Retinal pigment epithelial cell (primary cell): ENCODE measurements at regions not wholly inside any gene's neighbourhood (a gene's known extent, or its start where the extent isn't known, plus 50 kb on each side); places are given as distances from the start of the nearest gene placed in this dataset.

Source experiments
- DNase-seq: peaks from one replicate; pipeline ENCODE4 v3.0.0-alpha.2; 2010; ENCODE audit warnings: low read depth
- H3K4me3 ChIP-seq: 2 replicates; pipeline ENCODE4 v1.5.1; 2011; ENCODE audit warnings: mild to moderate bottlenecking, low read length, control low read depth, moderate library complexity
- TF ChIP-seq, protein P1 (sequence below): conservative IDR thresholded peaks from 2 replicates; pipeline ENCODE4 v1.5.1; 2011; ENCODE audit warnings: low read depth, low read length, control low read depth, inconsistent platforms

DNA sequence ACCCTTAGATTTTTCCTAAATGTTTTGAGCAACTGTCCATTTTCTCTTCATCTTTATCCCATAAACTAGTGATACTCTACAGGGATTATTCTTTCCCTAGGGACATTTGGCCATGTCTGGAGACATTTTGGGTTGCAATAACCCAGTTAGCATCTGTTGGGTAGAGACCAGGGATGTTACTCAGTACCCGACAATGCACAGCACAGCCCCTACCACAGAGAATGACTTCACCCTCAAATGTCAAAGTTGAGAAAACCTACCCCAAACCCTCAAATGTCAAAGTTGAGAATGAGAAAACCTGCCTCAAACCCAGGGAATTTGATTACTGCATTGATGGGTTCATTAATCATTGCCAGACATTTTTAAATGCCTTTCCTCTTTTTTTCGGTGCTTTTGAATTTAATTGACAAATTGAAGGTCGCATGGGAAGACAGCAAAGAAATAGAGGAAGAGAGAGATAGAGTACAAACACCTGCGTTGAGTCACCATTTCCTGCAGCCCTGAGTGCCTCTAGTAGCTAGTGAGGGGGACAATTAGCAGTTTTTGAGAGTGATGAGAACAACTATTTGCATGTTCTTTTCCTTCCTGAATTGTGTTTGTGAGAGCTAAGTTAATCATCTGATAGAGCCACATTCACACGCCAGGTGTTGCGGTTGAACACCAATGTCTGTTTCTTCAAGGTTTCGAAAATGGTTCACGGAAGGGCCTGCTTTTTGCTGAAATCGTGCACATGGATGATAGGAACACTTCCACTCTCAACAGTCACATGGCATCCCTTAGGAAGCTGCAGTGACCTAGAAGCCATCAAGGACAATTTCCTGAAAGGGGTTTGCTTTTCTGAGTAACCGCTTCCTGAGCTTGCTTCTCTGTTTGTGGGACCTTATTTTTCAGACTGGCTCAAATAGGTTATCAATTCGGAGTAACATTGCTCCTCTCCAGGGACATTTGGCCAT is 203.9 kb upstream of the VCX3A start:
- TF ChIP-seq, protein P1, sequence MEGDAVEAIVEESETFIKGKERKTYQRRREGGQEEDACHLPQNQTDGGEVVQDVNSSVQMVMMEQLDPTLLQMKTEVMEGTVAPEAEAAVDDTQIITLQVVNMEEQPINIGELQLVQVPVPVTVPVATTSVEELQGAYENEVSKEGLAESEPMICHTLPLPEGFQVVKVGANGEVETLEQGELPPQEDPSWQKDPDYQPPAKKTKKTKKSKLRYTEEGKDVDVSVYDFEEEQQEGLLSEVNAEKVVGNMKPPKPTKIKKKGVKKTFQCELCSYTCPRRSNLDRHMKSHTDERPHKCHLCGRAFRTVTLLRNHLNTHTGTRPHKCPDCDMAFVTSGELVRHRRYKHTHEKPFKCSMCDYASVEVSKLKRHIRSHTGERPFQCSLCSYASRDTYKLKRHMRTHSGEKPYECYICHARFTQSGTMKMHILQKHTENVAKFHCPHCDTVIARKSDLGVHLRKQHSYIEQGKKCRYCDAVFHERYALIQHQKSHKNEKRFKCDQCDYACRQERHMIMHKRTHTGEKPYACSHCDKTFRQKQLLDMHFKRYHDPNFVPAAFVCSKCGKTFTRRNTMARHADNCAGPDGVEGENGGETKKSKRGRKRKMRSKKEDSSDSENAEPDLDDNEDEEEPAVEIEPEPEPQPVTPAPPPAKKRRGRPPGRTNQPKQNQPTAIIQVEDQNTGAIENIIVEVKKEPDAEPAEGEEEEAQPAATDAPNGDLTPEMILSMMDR: no peak
- H3K4me3 ChIP-seq: no peak overlapping the region
- DNase-seq: no peak

DNA sequence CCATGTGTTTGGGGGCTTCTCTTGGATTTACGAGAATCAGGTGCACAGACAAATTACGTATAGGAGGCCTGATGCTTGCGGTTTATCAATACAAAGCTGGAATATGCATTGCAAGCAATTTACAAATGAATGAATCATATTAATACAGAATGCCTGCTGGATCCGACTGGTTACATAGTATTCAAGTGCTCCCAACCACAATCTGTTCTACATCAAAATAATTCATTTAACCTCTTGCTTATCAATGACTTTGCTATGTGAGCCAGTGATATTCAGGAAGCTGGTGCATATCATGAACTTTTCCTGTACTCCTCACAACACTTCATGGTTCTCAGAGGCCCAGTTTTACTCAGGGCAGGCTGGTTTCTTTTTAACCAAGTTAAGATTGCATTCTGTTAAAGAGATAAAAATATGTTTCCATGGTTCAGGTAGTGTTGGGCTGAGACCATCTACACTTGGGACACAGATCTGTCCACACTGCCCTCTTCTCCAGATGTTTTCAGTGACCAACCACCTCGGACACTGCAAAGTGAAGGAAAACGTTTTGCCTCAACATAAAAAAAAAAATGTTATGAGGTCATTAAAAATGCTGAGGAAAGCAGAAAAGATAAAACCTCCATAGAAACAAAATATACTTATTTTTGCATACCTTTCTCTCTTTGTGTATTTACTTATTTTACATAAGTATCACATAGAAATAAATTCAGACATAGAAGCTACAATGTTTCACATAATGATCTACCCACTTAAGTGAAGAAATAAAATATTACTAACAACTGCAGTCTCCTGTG is 200.1 kb upstream of the VCX3A start:
- TF ChIP-seq, protein P1: no peak
- no peak for DNase-seq
- no peak overlapping the region for H3K4me3 ChIP-seq

DNA sequence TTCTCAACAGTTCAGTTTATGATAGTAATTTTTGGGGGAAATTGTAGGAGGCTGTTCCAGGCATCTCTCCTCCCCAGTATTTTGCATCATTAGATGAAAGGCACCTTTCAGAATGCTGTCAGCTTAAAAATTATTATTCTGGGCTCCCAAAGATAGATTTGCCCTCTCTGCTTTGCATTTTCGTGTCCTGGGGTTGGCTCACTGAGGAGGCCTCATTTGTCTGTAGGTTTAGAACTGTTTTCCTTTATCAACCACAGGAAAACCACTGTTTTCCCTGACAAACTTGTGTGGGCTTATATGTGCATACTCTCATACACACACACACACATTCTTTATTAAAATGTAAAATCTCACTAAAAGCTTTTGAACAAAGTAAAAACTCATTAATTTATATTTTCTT is 197.2 kb upstream of the VCX3A start:
- TF ChIP-seq, protein P1: no peak

DNA sequence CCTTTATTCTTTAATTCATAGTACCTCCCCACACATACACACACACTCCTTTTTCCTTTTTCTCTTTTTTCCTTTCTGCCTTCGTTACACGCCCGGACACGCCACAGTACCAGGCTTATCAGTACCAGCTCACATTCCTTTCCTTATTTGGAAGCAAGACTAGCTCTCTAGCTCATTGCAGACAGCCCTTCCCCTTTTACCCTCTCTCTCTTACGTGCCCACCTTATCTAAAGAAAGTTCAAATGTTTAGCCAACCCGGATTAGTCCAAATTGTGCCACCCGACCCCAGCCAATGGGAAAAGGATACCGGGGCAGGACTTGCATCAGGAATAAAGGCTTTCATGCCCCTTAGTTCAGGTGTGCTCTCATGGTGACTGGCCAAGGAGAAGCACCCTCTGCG is 194.7 kb upstream of the VCX3A start:
- H3K4me3 ChIP-seq: no peak overlapping the region
- TF ChIP-seq, protein P1: no peak
- peak; percentile 18 for DNase-seq

More for the DNA sequence above, 197.2 kb upstream of the VCX3A start:
- no peak for DNase-seq
- H3K4me3 ChIP-seq: no peak overlapping the region

DNA sequence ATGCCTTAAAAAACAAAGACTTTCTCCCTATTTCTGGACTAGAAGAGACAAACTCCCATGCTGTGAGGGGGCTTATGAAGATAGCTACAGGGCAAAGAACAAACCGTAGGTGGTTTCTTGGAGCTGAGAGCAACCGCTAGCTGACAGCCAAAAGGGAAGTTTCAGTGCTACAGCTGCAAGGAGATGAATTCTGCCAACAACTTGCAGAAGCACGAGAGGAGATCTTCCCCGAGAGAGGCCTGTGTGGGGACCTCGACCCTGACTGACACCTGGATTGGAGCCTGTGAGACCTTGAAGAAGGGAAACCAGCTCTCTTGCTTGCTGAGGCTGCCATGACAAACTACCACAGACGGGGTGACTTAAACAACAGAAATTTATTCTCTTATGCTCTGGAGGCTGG is 183.8 kb upstream of the VCX3A start:
- H3K4me3 ChIP-seq: no peak overlapping the region
- TF ChIP-seq, protein P1: no peak
- no peak for DNase-seq

DNA sequence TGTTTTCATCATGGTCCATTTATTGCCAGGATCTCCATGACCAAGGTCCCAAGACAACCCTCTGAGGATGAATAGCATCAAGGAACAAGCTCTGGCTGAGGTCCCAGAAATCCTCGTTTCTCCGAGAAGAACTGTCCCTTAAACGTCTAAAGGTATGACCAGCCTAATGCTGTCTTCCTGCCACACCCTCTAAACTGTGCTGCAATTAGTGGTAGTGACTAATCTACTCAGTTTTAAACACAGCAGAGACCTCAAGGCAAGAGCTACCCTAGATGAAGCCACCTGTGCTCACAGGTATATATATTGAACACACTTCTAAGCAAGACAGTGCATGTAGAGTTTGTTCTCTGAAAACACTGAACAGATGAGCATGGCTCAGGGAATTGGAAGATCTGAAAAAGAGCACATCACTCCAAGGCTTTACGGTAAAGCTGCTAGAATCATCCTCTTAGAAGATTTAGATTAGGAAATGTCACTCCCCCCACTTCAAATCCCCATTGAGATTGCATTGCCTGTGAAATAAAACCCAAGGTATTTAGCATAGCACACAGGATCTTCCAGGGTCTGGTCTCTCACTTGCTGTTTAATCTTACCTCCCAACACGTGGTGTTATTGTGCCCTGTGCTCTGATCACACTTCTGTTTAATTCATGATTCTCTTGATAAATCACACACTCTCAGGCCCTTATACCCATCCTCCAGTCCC is 173.9 kb upstream of the VCX3A start:
- H3K4me3 ChIP-seq: no peak overlapping the region
- TF ChIP-seq, protein P1: no peak
- no peak for DNase-seq
